Central memory CD4-positive, alpha-beta T cell (primary cell): ENCODE measurements at regions not wholly inside any gene's neighbourhood (a gene's known extent, or its start where the extent isn't known, plus 50 kb on each side); places are given as distances from the start of the nearest gene placed in this dataset.
A peak's percentile ranks its signal among the peaks of the same experiment; 100 is the strongest.

ENCODE experiments used
- DNase-seq: peaks from one replicate; pipeline ENCODE4 v3.0.0; 2022

DNA sequence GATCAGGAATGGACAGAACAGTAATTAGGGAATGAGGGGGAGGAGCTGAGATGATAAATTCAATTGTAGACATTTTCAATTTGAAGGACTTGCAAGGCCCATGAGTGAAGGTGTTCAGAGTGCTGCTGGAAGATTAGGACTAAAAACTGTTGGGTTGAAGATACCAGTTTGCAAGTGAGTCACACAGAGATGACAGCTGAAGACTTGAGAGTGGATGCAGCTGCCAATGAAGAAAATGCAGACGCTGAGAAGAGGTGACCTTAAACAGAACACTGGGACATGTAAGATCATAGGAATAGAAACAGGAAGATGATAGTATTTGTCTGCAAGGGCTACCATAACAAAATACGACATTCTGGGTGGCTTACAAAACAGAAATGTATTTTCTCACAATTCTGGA is 1716.5 kb upstream of the SLC10A2 start:
- no peak for DNase-seq

DNA sequence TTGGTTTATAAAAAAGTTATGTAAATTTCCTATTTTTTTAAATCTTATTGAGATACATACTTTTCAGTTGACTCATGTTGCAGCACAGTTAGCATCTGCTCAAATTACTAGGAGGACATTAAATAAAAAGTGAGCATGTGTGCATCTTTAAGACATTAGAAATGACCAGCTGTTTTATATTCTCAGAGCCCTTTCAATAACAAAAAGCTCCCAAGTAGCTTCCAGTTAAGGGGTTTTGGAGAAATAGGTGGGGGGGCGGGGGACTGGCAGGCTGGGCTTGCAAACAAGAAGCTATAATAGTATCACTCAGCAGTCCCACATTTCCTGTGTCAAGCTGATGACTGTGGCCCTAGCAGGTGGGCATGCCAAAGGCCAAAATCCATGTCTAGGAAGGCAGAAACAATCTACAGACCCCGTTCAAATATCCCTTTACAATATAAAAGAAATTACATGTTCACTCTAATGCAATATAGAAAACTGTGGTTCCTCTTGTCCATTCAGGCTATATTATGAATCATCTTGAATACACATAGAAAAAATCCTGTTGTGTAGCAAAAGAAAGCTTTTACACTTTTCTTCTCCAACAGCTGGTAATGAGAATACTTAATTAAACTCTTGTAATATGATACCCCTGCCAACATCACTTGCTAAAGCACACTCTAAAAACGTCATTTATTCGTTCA is 1713.2 kb upstream of the SLC10A2 start:
- no peak for DNase-seq

DNA sequence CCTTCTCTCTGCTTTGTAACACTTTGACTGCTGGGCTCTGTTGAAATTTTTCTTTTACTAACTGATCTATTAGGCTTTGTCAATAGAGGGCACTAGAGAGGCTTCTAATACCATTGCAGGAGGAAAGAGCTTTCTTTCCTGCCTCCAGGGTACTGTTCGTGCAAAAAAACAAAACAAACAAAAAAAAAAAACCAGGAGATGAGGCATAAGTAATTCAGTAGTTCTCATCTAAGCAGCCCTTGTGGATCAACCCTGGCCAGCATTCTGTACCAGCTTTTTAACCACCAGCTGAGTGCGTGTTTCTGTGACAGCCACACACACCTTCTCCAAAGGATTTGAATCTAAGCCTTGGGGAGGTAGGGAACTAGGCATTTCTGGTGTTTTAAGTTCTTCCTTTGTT is 1707.6 kb upstream of the SLC10A2 start:
- DNase-seq: no peak

DNA sequence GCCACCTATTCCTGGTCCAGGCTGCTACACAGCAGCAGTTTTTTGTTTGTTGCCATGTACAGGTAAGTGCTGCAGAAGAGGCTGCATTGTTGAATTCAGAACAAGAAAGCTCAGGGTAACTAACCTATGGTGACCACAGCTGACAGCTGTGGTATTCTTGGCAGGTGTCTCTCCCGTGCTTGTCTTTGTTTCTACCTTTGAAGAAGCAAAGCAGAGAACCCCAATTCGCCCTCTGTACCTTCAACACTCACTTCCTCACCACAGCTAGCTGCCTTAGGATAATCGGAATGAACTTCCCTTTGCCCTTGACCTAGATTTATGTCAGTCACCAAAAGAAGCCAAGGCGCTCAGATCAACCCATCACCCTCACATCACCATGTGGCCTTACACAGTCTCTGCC is 1703.3 kb upstream of the SLC10A2 start:
- no peak for DNase-seq

DNA sequence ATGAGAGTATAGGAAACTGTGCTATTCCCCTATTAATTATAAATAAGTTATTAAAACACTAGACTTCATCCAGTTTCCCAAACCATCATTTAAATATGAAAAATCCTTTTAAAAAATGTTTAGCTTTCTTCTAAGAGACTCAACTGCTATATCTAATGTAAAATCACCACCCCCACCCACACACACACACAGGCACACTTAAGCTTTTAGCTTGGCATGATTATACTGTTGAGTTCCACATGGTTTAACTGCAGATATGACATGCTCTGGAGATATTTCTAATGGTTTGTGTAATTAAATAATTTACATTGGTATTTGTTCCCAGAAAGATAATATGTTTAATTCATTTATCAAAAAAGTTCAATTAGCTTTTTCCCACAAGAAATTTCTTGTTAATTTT is 1700.1 kb upstream of the SLC10A2 start:
- no peak for DNase-seq

DNA sequence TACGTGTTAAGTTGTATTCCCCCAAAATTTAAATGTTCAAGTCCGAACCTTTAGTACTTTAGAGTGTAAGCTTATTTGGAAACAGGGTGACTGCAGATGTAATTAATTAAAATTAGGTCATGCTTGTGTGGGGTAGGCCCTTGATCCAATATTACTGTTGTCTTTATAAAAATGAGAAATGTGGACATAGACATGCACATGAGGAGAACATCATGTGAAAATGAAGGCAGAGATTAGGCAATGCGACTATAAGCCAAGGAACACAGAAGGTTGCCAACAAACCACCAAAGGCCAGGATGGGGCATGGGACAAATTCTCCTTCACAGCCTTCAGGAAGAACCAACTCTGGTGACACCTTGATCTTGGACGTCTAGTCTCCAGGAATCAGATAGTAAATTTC is 1698.4 kb upstream of the SLC10A2 start:
- DNase-seq: no peak

DNA sequence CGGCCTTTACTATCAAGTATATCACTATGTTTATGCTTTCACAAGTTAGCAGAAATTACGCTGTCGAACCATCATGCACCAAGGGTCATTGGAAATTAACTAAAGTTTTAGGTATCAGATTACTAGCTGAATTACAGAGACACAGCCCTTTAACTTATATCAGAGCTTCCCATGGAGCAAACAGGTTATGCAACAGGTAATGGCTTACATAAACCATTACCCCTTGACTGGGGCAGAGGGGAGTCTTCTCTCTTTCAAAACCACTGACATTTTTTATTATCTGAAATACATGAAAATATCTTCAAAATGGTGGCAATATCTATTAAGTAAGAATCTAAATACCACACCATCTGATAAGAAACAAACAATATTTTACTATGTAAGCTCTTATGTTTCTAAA is 1692.9 kb upstream of the SLC10A2 start:
- DNase-seq: no peak

DNA sequence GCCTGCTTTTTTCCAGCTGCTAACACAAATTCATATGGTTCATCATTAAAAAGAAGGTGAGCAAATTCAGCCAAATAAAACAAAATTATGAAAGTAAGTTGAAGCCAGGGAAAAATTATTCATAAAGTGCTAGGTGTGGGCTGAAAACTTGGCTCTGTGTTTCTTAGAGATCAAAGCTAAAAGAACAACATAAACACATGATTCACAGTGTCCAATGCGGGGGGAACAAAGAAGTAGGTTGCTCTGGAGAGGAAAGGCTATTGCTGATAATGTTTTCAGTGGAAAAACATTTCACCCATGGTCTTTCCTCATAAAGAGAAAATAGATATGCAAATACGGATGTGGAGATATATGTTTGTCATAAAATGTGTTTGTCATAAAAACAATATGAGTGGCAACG is 1691.5 kb upstream of the SLC10A2 start:
- DNase-seq: no peak

DNA sequence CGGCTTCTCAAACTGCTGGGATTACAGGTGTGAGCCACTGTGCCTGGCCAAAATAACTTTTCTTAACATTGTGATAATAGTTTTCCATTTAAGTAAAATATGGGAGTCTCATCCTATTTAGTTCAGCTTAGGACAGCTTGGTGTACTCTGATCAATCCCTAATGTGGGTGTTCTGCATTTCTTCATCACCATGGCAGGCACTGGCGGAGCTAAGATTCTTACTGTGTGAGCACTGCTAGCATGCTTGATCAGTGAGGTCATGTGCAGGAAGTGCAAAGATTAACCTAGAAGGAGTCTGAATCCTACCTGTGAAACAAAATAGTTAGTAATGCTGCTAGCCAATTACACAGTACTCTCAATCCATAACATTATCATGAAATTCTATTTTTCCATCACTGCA is 1684.2 kb upstream of the SLC10A2 start:
- no peak for DNase-seq

DNA sequence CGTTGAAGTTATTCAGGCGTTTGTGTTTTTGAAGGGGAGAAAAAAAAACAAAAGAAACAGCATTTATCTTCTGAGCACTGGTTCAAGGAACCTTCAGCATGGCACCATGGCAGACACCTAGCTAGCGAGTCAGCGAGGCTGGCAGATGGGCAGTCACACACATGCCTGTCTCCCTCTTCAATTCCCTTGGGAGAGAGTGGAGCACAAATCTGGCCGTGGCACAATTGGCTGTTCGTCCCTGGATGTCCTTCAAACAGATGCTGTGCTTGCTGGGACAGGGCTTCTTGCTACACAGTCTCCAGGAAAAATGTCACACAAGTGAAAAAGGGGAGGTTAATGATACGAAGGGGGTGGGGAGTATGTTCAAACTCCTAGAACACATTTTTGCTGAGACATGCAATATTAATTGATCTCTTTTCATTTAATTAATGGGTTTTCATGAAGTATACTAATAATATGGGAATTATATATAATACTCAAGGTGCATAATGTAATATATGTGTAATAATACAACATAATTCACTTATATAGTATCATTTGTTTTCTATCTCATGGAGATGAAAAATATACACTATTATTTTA is 1674.5 kb upstream of the SLC10A2 start:
- DNase-seq: no peak

DNA sequence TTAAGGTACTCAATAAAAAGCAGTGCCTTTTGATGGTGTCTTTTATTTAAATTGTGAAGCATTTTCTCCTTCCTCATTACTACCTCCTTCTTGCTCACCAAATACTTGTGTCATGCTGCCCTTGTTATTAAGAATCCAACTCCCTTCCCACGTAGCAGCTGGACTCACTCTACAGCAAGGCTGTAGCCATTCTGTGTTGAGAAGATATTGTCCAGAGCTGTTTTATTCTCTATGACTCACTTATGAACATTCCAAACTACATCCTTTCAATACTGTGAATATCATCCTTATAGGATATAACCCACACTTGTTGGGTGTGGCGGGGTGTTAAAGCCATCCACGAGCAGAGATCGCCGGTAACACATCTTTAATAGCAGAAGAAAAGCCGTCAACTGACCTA is 1671.5 kb upstream of the SLC10A2 start:
- no peak for DNase-seq

DNA sequence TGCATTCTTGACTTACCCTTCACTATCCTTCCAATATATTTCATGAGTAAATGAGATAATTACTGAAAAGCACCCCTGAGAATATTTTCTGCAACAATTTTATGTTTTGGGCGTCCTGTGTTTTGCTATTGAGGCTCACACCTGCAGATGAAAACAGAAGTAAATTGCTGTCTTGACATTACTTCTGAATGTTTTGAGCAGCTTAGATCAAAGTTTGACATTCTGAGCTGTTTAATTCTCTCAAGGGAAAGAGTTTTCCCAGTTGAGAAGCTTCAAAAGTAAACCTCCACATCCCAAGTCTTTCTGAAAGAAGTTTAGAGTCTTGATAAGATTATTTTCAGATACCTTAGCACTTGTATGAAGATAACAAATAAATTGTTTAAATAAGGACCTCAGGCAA is 1667.2 kb upstream of the SLC10A2 start:
- no peak for DNase-seq

DNA sequence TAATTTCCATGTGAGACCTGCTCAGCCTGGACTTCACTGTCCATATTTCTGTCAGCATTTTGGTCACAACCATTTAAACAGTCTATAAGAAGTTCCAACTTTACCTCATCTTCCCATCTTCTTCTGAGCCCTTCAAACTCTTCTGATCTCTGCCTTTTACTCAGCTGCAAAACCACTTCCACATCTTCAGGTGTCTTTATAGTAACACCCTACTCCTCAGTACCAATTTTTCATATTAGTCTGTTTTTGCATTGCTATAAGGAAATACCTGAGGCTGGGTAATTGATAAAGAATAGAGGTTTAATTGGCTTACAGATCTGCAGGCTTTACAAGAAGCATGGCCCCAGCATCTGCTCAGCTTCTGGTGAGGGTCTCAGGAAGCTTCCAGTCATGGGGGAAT is 1648.9 kb upstream of the SLC10A2 start:
- DNase-seq: no peak

DNA sequence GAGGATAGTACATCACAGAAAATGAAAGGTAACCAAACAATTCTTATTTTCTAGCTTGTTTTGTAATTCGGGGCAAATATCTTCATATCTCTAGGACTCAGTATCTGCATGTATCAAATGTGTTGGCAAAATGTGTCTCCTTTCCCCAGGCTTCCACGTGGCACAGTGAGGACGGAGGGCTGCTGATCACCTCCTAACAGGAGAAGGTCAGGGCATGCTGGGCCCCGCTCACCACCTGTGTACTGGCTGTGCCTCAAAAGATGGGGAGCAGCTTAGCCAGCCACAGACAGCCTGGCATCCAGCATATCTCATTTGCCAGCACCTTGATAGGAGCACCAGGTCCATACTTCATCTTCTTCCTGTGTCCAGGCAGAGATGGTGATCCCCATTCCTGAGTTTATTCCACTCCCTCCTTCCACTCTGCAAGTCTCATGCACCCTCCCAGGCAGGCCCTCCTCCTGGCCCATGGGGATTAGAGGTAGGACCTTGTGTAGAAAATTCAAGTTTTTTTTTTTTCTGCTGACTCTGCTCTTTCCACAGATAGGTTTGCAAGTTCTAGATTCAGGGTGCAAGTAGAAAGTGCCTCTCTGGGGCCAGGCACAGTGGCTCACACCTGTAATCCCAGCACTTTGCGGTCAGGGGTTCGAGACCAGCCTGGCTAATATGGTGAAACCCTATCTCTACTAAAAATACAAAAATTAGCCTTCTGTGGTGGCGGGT is 1639.0 kb upstream of the SLC10A2 start:
- no peak for DNase-seq

DNA sequence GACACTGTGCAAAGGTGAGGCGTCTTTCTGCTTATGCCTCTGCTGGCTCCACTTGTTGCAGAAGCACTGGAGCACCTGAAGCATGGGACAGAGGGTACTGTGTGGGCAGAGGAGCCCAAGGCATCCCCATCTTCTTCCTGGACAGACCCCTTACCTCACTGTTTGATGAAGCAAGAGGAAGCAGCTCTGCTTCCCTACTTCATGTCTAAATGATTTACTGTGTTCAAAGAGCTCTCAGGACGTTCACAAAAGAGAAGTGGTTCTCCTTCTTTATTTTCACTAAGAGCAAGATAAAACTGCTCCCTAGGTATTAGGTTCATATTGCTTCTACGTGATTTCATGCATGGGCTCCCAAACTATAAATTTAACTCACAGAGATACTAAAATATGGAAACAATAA is 1635.4 kb upstream of the SLC10A2 start:
- no peak for DNase-seq

DNA sequence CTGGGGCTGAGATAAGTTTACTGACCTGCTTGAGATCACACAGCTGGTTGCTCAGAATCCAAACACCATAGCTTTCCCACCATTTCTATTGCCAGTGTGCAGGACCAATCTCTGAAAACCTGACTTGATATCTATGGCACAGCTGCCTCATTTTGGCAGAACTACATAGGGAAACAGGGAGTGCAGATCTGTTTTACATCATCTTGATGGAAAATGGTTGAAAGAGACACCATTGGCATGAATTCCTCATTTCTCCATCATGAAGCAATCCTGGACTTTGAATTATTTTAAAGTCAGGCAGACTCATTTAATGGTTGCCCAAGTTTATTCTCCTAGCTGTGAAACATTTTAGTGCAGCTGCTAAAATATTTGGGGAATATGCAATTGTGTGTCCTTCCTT is 1628.2 kb upstream of the SLC10A2 start:
- no peak for DNase-seq

DNA sequence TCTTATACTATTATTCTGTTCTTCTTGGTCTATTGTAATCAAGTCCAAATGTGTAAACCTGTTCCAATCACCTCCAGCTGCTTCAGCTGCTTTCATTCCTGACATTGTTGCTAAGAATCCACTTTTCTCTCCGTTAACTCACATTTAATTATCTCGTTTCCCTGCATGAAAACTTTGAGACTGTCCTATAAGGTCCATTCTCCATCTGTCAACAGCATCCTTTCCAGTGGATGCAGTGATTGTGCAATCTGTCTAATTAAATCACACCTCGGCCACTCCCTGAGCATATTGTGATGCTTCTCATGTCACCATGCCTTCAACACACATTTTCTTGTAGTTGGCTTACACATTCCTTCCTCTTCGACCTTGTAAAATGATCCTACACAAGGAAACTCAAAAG is 1626.9 kb upstream of the SLC10A2 start:
- DNase-seq: no peak

DNA sequence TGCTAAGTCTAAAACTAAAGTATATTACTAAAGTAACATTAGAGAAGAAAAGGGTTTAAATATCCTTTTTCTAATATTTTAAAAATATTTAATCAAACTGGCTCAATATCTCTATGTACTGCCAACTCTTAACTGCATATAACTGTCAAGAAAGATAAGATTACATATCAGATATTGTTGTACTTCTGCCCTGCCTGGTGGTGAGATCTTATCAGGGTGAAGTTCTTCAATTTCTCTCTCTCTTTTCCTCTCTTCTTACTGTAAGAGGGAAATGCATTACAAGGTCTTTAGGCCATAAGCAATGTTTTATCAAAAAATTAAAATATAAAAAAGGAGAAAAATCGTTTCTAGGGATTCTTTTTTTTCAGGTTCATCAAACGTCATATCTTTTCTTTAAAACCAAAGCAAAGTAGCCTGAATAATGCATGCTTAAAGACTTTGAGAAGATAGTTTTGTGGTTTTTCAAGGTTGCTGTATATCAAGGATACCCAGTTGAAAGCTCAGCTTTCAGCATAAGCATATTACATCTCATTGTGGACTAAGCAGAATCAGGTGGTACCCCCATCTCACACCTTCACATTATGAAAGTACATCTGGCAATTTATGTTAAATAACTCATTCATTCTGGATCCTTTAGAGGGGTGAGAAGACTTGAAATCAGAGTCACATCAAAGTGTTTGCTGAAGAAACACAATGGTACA is 1625.7 kb upstream of the SLC10A2 start:
- DNase-seq: no peak

DNA sequence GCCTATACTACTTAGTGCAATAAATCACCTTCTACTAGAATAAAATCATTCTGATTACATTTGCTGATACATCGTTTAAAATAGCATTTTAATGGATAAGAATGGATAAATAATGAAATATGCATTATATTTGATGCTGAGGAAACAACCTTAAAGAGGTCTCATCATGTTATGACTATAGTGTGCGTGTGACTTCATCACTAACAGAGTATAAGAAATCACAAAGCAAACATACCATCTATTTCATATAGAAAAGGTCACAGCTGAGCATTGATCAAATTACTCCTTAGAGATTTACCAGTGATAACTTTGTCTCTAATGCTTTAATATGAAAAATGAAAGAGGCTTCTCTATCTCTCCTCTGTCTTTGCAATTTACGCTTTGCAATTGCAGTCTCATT is 1620.3 kb upstream of the SLC10A2 start:
- DNase-seq: no peak

DNA sequence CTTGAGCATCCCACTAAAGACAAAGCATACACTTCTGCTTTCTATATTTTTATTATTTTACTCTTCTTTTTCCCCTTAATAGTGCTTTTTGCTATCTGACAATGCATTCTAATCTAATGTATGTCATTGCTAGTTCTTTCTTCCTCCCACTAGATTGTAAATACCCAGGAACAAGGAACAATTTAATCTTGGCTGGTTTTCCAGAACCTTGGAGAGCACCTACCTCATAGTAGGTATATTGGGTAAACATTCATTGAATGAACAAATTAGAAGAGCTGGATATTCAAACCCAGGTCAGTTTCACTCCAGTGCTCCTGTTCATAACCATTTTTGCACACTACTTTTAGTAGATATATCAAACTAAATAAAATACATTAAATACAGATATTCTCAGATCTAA is 1617.6 kb upstream of the SLC10A2 start:
- no peak for DNase-seq

DNA sequence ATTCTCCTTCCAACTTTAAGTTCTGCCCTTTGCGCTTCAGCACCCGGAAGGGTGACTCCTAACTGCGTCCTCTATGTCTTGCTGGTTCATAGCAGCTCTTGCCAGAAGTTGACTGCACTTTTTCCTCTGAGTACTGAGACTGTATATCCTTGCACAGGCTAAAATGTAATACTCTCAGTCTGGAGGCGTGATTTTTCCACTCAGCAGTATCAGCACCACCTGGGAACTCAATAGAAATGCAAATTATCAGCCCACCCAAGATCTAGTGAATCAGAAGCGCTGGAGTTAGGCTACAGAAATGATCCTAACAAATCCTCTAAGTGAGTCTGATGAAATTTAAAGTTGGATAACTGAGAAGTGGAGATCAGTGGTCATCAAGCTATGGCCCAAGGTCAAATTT is 1611.9 kb upstream of the SLC10A2 start:
- peak; percentile 0 for DNase-seq

DNA sequence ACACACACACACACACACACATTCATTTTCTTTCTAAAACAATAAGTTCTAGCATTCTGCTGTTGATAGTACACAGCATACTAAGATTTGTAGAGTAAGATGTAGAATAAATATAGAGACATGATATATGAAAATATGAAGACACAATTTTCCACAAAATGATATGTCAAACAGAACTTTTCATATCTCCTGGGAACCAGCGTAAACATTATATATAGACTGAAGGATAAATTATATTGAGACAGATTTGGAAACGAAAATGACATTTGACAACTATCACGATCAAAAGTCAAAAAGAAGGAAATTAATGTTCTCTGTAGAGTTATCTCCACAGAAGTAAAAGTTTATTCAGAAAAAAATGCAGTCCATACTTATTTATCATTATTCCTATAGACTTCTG is 1605.7 kb upstream of the SLC10A2 start:
- DNase-seq: no peak

DNA sequence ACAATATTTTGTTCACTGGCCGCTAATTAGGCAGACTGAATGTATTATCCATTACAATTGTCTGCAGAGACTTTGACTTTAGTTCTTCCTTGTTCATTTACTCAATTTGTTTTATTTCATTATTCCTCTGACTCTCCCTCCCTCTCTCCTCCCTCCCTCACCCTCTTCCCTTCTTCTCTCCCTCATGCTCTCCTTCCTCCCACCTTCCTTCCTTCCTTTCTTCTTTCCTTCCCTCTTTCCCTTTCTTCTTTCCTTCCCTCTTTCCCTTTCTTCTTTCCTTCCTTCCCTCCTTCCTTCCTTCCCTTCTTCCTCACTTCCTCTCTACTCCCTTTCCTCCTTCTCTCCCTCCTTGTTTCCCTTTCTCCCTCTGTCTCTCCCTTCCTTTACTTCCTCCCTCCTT is 1591.0 kb upstream of the SLC10A2 start:
- DNase-seq: no peak

DNA sequence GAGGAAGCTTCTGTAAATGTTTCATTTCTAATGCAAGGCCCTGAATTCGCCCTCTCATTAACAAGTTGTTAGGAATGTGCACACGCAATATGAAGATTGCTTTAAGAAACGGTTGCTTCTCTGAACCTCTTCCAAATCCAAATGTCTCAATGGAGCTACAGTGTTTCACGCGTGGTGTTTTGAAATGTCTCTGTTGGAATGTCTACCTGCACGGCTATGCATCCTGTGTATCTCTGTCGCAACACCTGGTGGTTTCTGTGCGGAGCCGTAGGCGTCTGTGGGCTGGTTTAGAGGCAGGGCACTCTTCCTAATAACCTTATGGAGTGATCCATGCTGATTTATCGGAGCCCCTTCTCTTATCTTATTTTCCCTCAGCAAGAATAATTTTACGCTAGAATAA is 1584.2 kb upstream of the SLC10A2 start:
- DNase-seq: no peak
